Embryonic facial prominence (tissue), 1 donor: ENCODE measurements at regions not wholly inside any gene's neighbourhood (a gene's known extent, or its start where the extent isn't known, plus 50 kb on each side); places are given as distances from the start of the nearest gene placed in this dataset.
"Not testable (repeated sequence)": the region's sequence is repeated elsewhere in the genome, so short reads cannot be mapped to it uniquely, and the experiment has no call there.

Experiments
- DNase-seq: peaks from one replicate; pipeline ENCODE4 v3.0.0-alpha.2; 2016; ENCODE audit errors: extremely low spot score

- not testable (repeated sequence) for DNase-seq
Observed at GRCh38 chr2:87638114-87638807, 109.6 kb upstream of the PLGLB2 start.

- DNase-seq, result not testable (repeated sequence)
Observed at GRCh38 chr2:87638872-87639271, 109.0 kb upstream of the PLGLB2 start.

GRCh38 chr2:87639801-87640440 is 108.0 kb upstream of the PLGLB2 start:
- not testable (repeated sequence) for DNase-seq

GRCh38 chr2:87640961-87641563 is 106.8 kb upstream of the PLGLB2 start:
- not testable (repeated sequence) for DNase-seq

GRCh38 chr2:87643165-87643564 is 104.7 kb upstream of the PLGLB2 start:
- not testable (repeated sequence) for DNase-seq

GRCh38 chr2:87647737-87648498 is 100.0 kb upstream of the PLGLB2 start:
- DNase-seq, result not testable (repeated sequence)

GRCh38 chr2:87648815-87649214 is 99.1 kb upstream of the PLGLB2 start:
- DNase-seq, result not testable (repeated sequence)

GRCh38 chr2:87649871-87650270 is 98.0 kb upstream of the PLGLB2 start:
- not testable (repeated sequence) for DNase-seq

GRCh38 chr2:87650837-87651236 is 97.0 kb upstream of the PLGLB2 start:
- DNase-seq, result not testable (repeated sequence)

- not testable (repeated sequence) for DNase-seq
Observed at GRCh38 chr2:87651589-87651988, 96.3 kb upstream of the PLGLB2 start.

- not testable (repeated sequence) for DNase-seq
Observed at GRCh38 chr2:87653373-87653772, 94.5 kb upstream of the PLGLB2 start.

GRCh38 chr2:87654136-87654814 is 93.6 kb upstream of the PLGLB2 start:
- not testable (repeated sequence) for DNase-seq

- DNase-seq, result not testable (repeated sequence)
Observed at GRCh38 chr2:87657915-87658314, 90.0 kb upstream of the PLGLB2 start.

- DNase-seq, result not testable (repeated sequence)
Observed at GRCh38 chr2:87658357-87658756, 89.5 kb upstream of the PLGLB2 start.

GRCh38 chr2:87658976-87659375 is 88.9 kb upstream of the PLGLB2 start:
- not testable (repeated sequence) for DNase-seq

- not testable (repeated sequence) for DNase-seq
Observed at GRCh38 chr2:87660164-87660563, 87.7 kb upstream of the PLGLB2 start.

- DNase-seq, result not testable (repeated sequence)
Observed at GRCh38 chr2:87662316-87663290, 85.3 kb upstream of the PLGLB2 start.

GRCh38 chr2:87663347-87663746 is 84.5 kb upstream of the PLGLB2 start:
- DNase-seq, result not testable (repeated sequence)

- not testable (repeated sequence) for DNase-seq
Observed at GRCh38 chr2:87667027-87667426, 80.9 kb upstream of the PLGLB2 start.

GRCh38 chr2:87668361-87668760 is 79.5 kb upstream of the PLGLB2 start:
- not testable (repeated sequence) for DNase-seq
